GM19035 (cell line): ENCODE measurements at regions not wholly inside any gene's neighbourhood (a gene's known extent, or its start where the extent isn't known, plus 50 kb on each side); places are given as distances from the start of the nearest gene placed in this dataset.
"Not testable (repeated sequence)": the region's sequence is repeated elsewhere in the genome, so short reads cannot be mapped to it uniquely, and the experiment has no call there.

Source experiments
- ATAC-seq: cut with Tn5 transposase; IDR thresholded peaks from one replicate; pipeline ENCODE4 v1.9.1; 2021; ENCODE audit not compliant: unreplicated experiment

- no peak for ATAC-seq
Measured at GRCh38 chr6:145544514-145544913, 190.8 kb downstream of the EPM2A start.

GRCh38 chr6:145546265-145546664 lies 189.1 kb downstream of the EPM2A start:
- no peak for ATAC-seq

- ATAC-seq, result no peak
Measured at GRCh38 chr6:145547594-145548335, 187.6 kb downstream of the EPM2A start.

- ATAC-seq, result no peak
Measured at GRCh38 chr6:145548933-145549648, 186.2 kb downstream of the EPM2A start.

GRCh38 chr6:145551164-145551563 lies 184.2 kb downstream of the EPM2A start:
- no peak for ATAC-seq

- ATAC-seq, result no peak
Measured at GRCh38 chr6:145555084-145555483, 180.2 kb downstream of the EPM2A start.

GRCh38 chr6:145557474-145557873 lies 177.8 kb downstream of the EPM2A start:
- ATAC-seq, result no peak

GRCh38 chr6:145559836-145560235 lies 175.5 kb downstream of the EPM2A start:
- ATAC-seq, result no peak

- ATAC-seq, result no peak
Measured at GRCh38 chr6:145561095-145562072, 173.9 kb downstream of the EPM2A start.

GRCh38 chr6:145562771-145563615 lies 172.3 kb downstream of the EPM2A start:
- no peak for ATAC-seq

- ATAC-seq, result no peak
Measured at GRCh38 chr6:145564553-145564952, 170.8 kb downstream of the EPM2A start.

GRCh38 chr6:145567684-145568252 lies 167.6 kb downstream of the EPM2A start:
- no peak for ATAC-seq

- ATAC-seq, result no peak
Measured at GRCh38 chr6:145569140-145569539, 166.2 kb downstream of the EPM2A start.

- ATAC-seq, result not testable (repeated sequence)
Measured at GRCh38 chr6:145570336-145570735, 165.0 kb downstream of the EPM2A start.

GRCh38 chr6:145574269-145574668 lies 161.1 kb downstream of the EPM2A start:
- not testable (repeated sequence) for ATAC-seq
